DND-41 (cell line): ENCODE measurements at regions not wholly inside any gene's neighbourhood (a gene's known extent, or its start where the extent isn't known, plus 50 kb on each side); places are given as distances from the start of the nearest gene placed in this dataset.
"Not testable (repeated sequence)": the region's sequence is repeated elsewhere in the genome, so short reads cannot be mapped to it uniquely, and the experiment has no call there.

Experiments used
- ATAC-seq: fragments of 200-7000 bp; cut with Tn5 transposase; 3 replicates; pipeline ENCODE4 v1.9.1; 2021; ENCODE audit warnings: low read depth; ENCODE audit not compliant: insufficient read depth
- DNase-seq: peaks from one replicate; pipeline ENCODE4 v3.0.0-alpha.2; 2020
- H2AFZ ChIP-seq: 2 replicates; pipeline ENCODE4 v1.6.0; 2012; ENCODE audit warnings: low read depth, low read length
- H3K27ac ChIP-seq: 2 replicates; pipeline ENCODE4 v1.5.1; 2012; ENCODE audit warnings: low read length, inconsistent platforms
- H3K27me3 ChIP-seq: fragments of 200-600 bp; sonication (generic); 2 replicates; pipeline ENCODE4 v1.6.0; 2012; ENCODE audit warnings: low read length, mild to moderate bottlenecking, inconsistent platforms; ENCODE audit not compliant: insufficient read depth, poor library complexity
- H3K36me3 ChIP-seq: 2 replicates; pipeline ENCODE4 v1.5.1; 2012; ENCODE audit warnings: low read length, inconsistent platforms; ENCODE audit not compliant: insufficient read depth
- H3K4me1 ChIP-seq: 2 replicates; pipeline ENCODE4 v1.5.1; 2012; ENCODE audit warnings: mild to moderate bottlenecking, low read length; ENCODE audit not compliant: insufficient read depth
- H3K4me2 ChIP-seq: 2 replicates; pipeline ENCODE4 v1.6.0; 2012; ENCODE audit warnings: mild to moderate bottlenecking, moderate library complexity, low read length, inconsistent platforms; ENCODE audit not compliant: insufficient read depth
- H3K4me3 ChIP-seq, 2 experiments: fragments of 200-600 bp in 1 of 2; shearing (Covaris generic) in 1 of 2; 2 replicates each; pipeline ENCODE4 v1.5.1; 2012 to 2016; ENCODE audit warnings: inconsistent platforms in 2 of 2, low read length in 2 of 2, mild to moderate bottlenecking in 2 of 2, low read depth in 1 of 2, moderate library complexity in 1 of 2
- H3K79me2 ChIP-seq: 2 replicates; pipeline ENCODE4 v1.6.0; 2012; ENCODE audit warnings: low read length, inconsistent platforms; ENCODE audit not compliant: insufficient read depth
- H3K9ac ChIP-seq: 2 replicates; pipeline ENCODE4 v1.6.0; 2012; ENCODE audit warnings: low read depth, mild to moderate bottlenecking, inconsistent platforms, low read length, moderate library complexity
- H3K9me3 ChIP-seq: 2 replicates; pipeline ENCODE4 v1.5.1; 2012; ENCODE audit warnings: low read length, moderate library complexity, mild to moderate bottlenecking, inconsistent platforms; ENCODE audit not compliant: insufficient read depth, severe bottlenecking
- H4K20me1 ChIP-seq: 2 replicates; pipeline ENCODE4 v1.6.0; 2012; ENCODE audit warnings: low read length; ENCODE audit not compliant: insufficient read depth
- EZH2 ChIP-seq: IDR thresholded peaks from 3 replicates; pipeline ENCODE4 v1.6.1; 2012; ENCODE audit warnings: borderline replicate concordance, low read depth, mild to moderate bottlenecking, moderate library complexity, low read length, inconsistent platforms; ENCODE audit not compliant: severe bottlenecking
- TF ChIP-seq, protein P1 (sequence below): IDR thresholded peaks from 2 replicates; pipeline ENCODE4 v1.5.1; 2012; ENCODE audit warnings: borderline replicate concordance, low read length, moderate library complexity, mild to moderate bottlenecking; ENCODE audit not compliant: poor library complexity, severe bottlenecking; ENCODE audit errors: extremely low read depth

DNA sequence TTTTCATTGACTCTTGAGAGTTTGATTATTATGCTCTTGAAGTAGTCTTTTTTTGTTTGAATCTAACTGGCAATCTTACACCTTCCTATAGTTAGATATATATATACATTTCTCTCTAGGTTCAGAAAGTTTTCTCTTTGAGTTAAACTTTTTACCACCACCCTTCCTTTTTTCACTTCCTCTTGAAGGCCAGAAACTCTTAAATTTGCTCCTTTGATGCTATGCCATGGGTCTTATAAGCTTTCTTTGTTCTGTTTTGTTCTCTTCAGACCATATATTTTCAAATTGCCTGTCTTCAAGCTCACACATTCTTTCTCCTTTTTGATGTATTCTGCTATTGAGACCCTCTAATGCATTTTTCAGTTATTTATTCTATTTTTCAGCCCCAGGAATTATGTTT, 513.5 kb upstream of the CNTN5 start:
- Histone ChIP-seq H3K27ac (no peak overlapping the region), H3K79me2 (no peaks in the 10 kb centered on the region), H3K9me3 (no peaks in the 10 kb centered on the region), H3K36me3 (no peaks in the 10 kb centered on the region), H3K4me1 (no peaks in the 10 kb centered on the region), H2AFZ (no peak overlapping the region), H3K4me3 (no peak overlapping the region), H4K20me1 (no peaks in the 10 kb centered on the region), H3K27me3 (no peaks in the 10 kb centered on the region), H3K4me2 (no peak overlapping the region), H3K9ac (no peak overlapping the region)
- DNase-seq (no peak), ATAC-seq (no peak)
- no peak for TF ChIP-seq EZH2
- TF ChIP-seq, protein P1, sequence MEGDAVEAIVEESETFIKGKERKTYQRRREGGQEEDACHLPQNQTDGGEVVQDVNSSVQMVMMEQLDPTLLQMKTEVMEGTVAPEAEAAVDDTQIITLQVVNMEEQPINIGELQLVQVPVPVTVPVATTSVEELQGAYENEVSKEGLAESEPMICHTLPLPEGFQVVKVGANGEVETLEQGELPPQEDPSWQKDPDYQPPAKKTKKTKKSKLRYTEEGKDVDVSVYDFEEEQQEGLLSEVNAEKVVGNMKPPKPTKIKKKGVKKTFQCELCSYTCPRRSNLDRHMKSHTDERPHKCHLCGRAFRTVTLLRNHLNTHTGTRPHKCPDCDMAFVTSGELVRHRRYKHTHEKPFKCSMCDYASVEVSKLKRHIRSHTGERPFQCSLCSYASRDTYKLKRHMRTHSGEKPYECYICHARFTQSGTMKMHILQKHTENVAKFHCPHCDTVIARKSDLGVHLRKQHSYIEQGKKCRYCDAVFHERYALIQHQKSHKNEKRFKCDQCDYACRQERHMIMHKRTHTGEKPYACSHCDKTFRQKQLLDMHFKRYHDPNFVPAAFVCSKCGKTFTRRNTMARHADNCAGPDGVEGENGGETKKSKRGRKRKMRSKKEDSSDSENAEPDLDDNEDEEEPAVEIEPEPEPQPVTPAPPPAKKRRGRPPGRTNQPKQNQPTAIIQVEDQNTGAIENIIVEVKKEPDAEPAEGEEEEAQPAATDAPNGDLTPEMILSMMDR, result no peak

DNA sequence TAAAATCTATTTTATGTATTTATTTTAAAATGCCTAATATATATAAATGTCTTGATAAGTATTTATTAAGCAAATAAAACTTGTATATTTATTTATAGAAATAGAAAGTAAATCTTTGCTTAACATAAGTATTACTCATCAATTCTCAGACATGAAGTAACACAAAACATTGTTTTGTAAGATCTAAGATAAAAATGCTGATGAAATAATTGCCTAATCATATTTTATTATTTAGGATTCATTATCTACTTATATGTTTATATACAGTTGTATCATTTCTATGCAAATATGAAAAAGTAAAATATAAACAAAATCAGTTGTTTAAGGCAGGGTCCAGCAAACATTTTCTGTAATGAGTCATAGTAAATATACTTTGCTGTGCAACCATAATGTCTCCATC, 507.8 kb upstream of the CNTN5 start:
- ATAC-seq (no peak), DNase-seq (no peak)

DNA sequence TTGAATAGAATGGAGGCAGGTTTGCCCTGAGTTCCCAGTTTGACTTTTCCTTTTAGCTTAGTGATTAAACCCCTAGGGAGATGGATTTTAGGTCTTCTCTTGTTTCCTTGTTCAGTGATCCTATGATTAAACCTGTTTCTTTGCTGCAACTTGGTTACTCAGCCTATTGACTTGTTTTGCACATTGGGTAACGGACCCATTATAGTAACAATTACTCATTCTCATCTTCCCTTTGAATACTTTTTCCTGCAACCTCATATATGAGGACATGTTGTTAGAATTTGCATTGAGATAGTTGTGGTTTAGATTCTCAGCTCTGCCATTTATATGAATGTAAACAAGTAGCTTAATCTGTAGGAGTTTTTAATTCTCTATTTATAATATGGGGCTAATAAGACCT, 489.2 kb upstream of the CNTN5 start:
- H4K20me1 ChIP-seq, result no peaks in the 10 kb centered on the region
- H3K9ac ChIP-seq, result no peak overlapping the region
- H3K4me1 ChIP-seq, result no peaks in the 10 kb centered on the region
- TF ChIP-seq, protein P1, result no peak
- TF ChIP-seq EZH2, result no peak
- ATAC-seq (no peak), DNase-seq (no peak)
- no peak overlapping the region for H3K4me2 ChIP-seq
- H3K27me3 ChIP-seq, result no peaks in the 10 kb centered on the region
- no peak overlapping the region for H3K4me3 ChIP-seq
- no peak overlapping the region for H3K27ac ChIP-seq
- no peaks in the 10 kb centered on the region for H3K36me3 ChIP-seq
- no peak overlapping the region for H2AFZ ChIP-seq
- no peaks in the 10 kb centered on the region for H3K9me3 ChIP-seq
- H3K79me2 ChIP-seq, result no peaks in the 10 kb centered on the region

More for the DNA sequence above, 507.8 kb upstream of the CNTN5 start:
- H3K4me3 ChIP-seq, result no peak overlapping the region
- H3K79me2 ChIP-seq, result no peaks in the 10 kb centered on the region
- no peaks in the 10 kb centered on the region for H3K27me3 ChIP-seq
- no peak overlapping the region for H3K27ac ChIP-seq
- no peaks in the 10 kb centered on the region for H3K9me3 ChIP-seq
- TF ChIP-seq EZH2, result no peak
- TF ChIP-seq, protein P1, result no peak
- H3K4me2 ChIP-seq, result no peak overlapping the region
- H3K9ac ChIP-seq, result no peak overlapping the region
- H4K20me1 ChIP-seq, result no peaks in the 10 kb centered on the region
- no peaks in the 10 kb centered on the region for H3K4me1 ChIP-seq
- H2AFZ ChIP-seq, result no peak overlapping the region
- no peaks in the 10 kb centered on the region for H3K36me3 ChIP-seq

DNA sequence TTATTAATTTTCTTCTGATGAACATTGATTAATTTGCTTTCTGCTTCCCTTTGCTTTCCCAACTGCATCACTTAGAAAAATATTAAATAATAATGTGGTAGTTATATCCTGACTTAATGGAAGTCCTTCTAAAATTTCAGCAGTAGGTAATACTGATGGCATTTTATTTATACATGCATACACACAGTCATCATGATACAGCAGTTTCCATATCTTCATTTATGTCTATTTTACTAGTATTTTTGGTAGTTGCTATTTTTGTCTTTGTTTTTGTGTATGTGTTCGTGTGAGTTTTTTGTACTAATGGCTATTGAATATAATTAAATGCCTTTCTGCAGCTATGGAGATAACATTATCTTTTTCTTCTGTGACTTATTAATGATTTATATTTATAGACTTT, 484.7 kb upstream of the CNTN5 start:
- Histone ChIP-seq H2AFZ (no peak overlapping the region), H3K4me1 (no peaks in the 10 kb centered on the region), H3K9me3 (no peaks in the 10 kb centered on the region), H3K4me2 (no peak overlapping the region), H3K27me3 (no peaks in the 10 kb centered on the region), H3K9ac (no peak overlapping the region), H3K27ac (no peak overlapping the region), H4K20me1 (no peaks in the 10 kb centered on the region), H3K79me2 (no peaks in the 10 kb centered on the region), H3K4me3 (no peak overlapping the region), H3K36me3 (no peaks in the 10 kb centered on the region)
- TF ChIP-seq, protein P1, result no peak
- DNase-seq, result no peak
- ATAC-seq, result no peak

DNA sequence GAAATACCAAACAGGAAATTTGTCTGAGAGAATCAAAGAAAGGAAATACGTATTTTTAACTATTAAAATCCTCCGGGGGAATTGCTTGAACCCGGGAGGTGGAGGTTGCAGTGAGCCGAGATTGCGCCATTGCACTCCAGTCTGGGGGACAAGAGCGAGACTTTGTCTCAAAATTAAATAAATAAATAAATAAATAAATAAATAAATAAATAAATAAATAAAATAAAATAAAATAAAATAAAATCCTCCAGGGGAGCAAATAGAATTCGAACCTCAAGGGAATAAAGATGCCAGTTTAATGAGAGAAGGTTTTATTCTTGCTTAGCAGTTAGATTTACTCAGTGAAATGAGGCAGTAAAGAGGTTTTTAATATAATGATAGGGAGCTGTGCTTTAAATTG, 482.4 kb upstream of the CNTN5 start:
- H2AFZ ChIP-seq, H3K79me2 ChIP-seq, DNase-seq, H3K36me3 ChIP-seq, H3K4me2 ChIP-seq, H3K4me1 ChIP-seq, H3K9me3 ChIP-seq, H4K20me1 ChIP-seq, H3K27ac ChIP-seq, H3K27me3 ChIP-seq, H3K4me3 ChIP-seq, H3K9ac ChIP-seq, ATAC-seq: not testable (repeated sequence)
